WTC11 (cell line): ENCODE measurements at regions not wholly inside any gene's neighbourhood (a gene's known extent, or its start where the extent isn't known, plus 50 kb on each side); places are given as distances from the start of the nearest gene placed in this dataset.

ENCODE experiments used
- ATAC-seq: fragments of 200-7000 bp; cut with Tn5 transposase; 2 replicates; pipeline ENCODE4 v1.10.0; 2021; ENCODE audit warnings: mild to moderate bottlenecking, moderate library complexity
- CTCF ChIA-PET: fragments of 300-600 bp; sonication (Branson Sonifier 250); formaldehyde crosslinking; loops from one replicate; lab custom pipeline; 2021; ENCODE audit warnings: antibody characterized with exemption; lab: Charles Lee
- POLR2A ChIA-PET: fragments of 350-600 bp; sonication (Branson Sonifier 250); formaldehyde crosslinking; loops from one replicate; lab custom pipeline; 2021; ENCODE audit warnings: antibody characterized with exemption; lab: Charles Lee
- DNase-seq: peaks from one replicate; pipeline ENCODE4 v3.0.0; 2021; ENCODE audit warnings: low spot score
- H3K27ac Mint-ChIP-seq: 2 replicates; pipeline ENCODE4 v1.8.0; 2021; ENCODE audit warnings: mixed read lengths
- H3K27me3 Mint-ChIP-seq: 2 replicates; pipeline ENCODE4 v1.8.0; 2021; ENCODE audit warnings: low read depth, mild to moderate bottlenecking, moderate library complexity, mixed read lengths
- H3K36me3 Mint-ChIP-seq: 2 replicates; pipeline ENCODE4 v1.8.0; 2021; ENCODE audit warnings: mixed read lengths
- H3K4me1 Mint-ChIP-seq: 2 replicates; pipeline ENCODE4 v1.8.0; 2022; ENCODE audit warnings: mixed read lengths
- H3K4me3 Mint-ChIP-seq: 2 replicates; pipeline ENCODE4 v1.8.0; 2021; ENCODE audit warnings: mild to moderate bottlenecking, moderate library complexity, mixed read lengths
- H3K9me3 Mint-ChIP-seq: 2 replicates; pipeline ENCODE4 v1.8.0; 2021; ENCODE audit warnings: mixed read lengths
- ATF2 ChIP-seq: sonication (generic); formaldehyde crosslinking; IDR thresholded peaks from 2 replicates; pipeline ENCODE4 v1.8.1; 2022; ENCODE audit warnings: low read depth, missing genetic modification reagents, borderline replicate concordance
- ESRRA ChIP-seq: sonication (generic); formaldehyde crosslinking; IDR thresholded peaks from 2 replicates; pipeline ENCODE4 v1.8.1; 2022; ENCODE audit warnings: mild to moderate bottlenecking, missing genetic modification reagents, borderline replicate concordance
- ETV6 ChIP-seq: sonication (generic); formaldehyde crosslinking; IDR thresholded peaks from 2 replicates; pipeline ENCODE4 v1.8.1; 2022; ENCODE audit warnings: mild to moderate bottlenecking, missing genetic modification reagents
- FOXP1 ChIP-seq: sonication (generic); formaldehyde crosslinking; IDR thresholded peaks from 2 replicates; pipeline ENCODE4 v1.8.0; 2022; ENCODE audit warnings: missing genetic modification reagents, mild to moderate bottlenecking, moderate library complexity, borderline replicate concordance
- IRF1 ChIP-seq: sonication (generic); formaldehyde crosslinking; IDR thresholded peaks from 2 replicates; pipeline ENCODE4 v1.8.0; 2023; ENCODE audit warnings: missing genetic modification reagents
- JUN ChIP-seq: sonication (generic); formaldehyde crosslinking; IDR thresholded peaks from 2 replicates; pipeline ENCODE4 v1.8.0; 2023; ENCODE audit warnings: mild to moderate bottlenecking, missing genetic modification reagents
- MAX ChIP-seq: sonication (generic); formaldehyde crosslinking; IDR thresholded peaks from 2 replicates; pipeline ENCODE4 v1.8.0; 2022; ENCODE audit warnings: mild to moderate bottlenecking, missing genetic modification reagents
- NFE2L1 ChIP-seq: sonication (generic); formaldehyde crosslinking; IDR thresholded peaks from 2 replicates; pipeline ENCODE4 v1.8.1; 2023; ENCODE audit warnings: missing genetic modification reagents
- NFYB ChIP-seq: sonication (generic); formaldehyde crosslinking; conservative IDR thresholded peaks from 2 replicates; pipeline ENCODE4 v1.8.0; 2022; ENCODE audit warnings: low read depth, missing genetic modification reagents
- OVOL2 ChIP-seq: fragments of 250-450 bp; sonication (Bioruptor Pico); IDR thresholded peaks from 2 replicates; pipeline ENCODE4 v1.9.0; 2021; ENCODE audit warnings: mild to moderate bottlenecking, borderline replicate concordance
- PRDM15 ChIP-seq: sonication (generic); formaldehyde crosslinking; IDR thresholded peaks from 2 replicates; pipeline ENCODE4 v1.8.0; 2022; ENCODE audit warnings: missing genetic modification reagents
- TP53 ChIP-seq: sonication (generic); formaldehyde crosslinking; IDR thresholded peaks from 2 replicates; pipeline ENCODE4 v1.8.1; 2023; ENCODE audit warnings: mild to moderate bottlenecking, missing genetic modification reagents
- USF1 ChIP-seq: sonication (generic); formaldehyde crosslinking; IDR thresholded peaks from 2 replicates; pipeline ENCODE4 v1.8.0; 2022; ENCODE audit warnings: mild to moderate bottlenecking, missing genetic modification reagents
- USF2 ChIP-seq: sonication (generic); formaldehyde crosslinking; IDR thresholded peaks from 2 replicates; pipeline ENCODE4 v1.8.1; 2023; ENCODE audit warnings: mild to moderate bottlenecking, missing genetic modification reagents, moderate library complexity
- ZNF138 ChIP-seq: sonication (generic); formaldehyde crosslinking; conservative IDR thresholded peaks from 2 replicates; pipeline ENCODE4 v1.8.1; 2022; ENCODE audit warnings: mild to moderate bottlenecking, moderate library complexity, missing genetic modification reagents
- ZNF396 ChIP-seq: fragments of 250-450 bp; sonication (Bioruptor Pico); IDR thresholded peaks from 2 replicates; pipeline ENCODE4 v1.8.0; 2021; ENCODE audit warnings: mild to moderate bottlenecking, moderate library complexity, borderline replicate concordance
- ZNF532 ChIP-seq: fragments of 250-450 bp; sonication (Bioruptor Pico); IDR thresholded peaks from 2 replicates; pipeline ENCODE4 v1.9.0; 2021; ENCODE audit warnings: mild to moderate bottlenecking, borderline replicate concordance

- peaks cover 15% of the 10 kb centered on the region for H3K4me1 Mint-ChIP-seq
- peaks cover 30% of the 10 kb centered on the region for H3K9me3 Mint-ChIP-seq
- ChIA-PET POLR2A (no interaction called here), CTCF (no interaction called here)
- no peaks in the 10 kb centered on the region; the same call in 1 of the 2 replicates for H3K27me3 Mint-ChIP-seq
- no peak for ATAC-seq
- TF ChIP-seq ZNF138 (CRISPR knock-in tag), result no peak
- no peak for TF ChIP-seq MAX
- TF ChIP-seq JUN, result no peak
- no peak for TF ChIP-seq IRF1 (CRISPR knock-in tag)
- TF ChIP-seq TP53, result no peak
- TF ChIP-seq FOXP1 (CRISPR knock-in tag), result no peak
- no peak for TF ChIP-seq NFYB
- TF ChIP-seq PRDM15 (CRISPR knock-in tag), result no peak
- no peak for TF ChIP-seq ZNF532
- no peak for TF ChIP-seq ETV6
- TF ChIP-seq OVOL2, result no peak
- TF ChIP-seq USF2 (CRISPR knock-in tag), result no peak
- no peak for TF ChIP-seq USF1 (CRISPR knock-in tag)
- no peak for TF ChIP-seq ESRRA
- no peak for TF ChIP-seq NFE2L1 (CRISPR knock-in tag)
- TF ChIP-seq ATF2 (CRISPR knock-in tag), result no peak
- no peak for TF ChIP-seq ZNF396 (CRISPR knock-in tag)
- no peak overlapping the region for H3K4me3 Mint-ChIP-seq
- H3K36me3 Mint-ChIP-seq, result peaks cover 25% of the 10 kb centered on the region
- DNase-seq, result no peak
- no peak overlapping the region for H3K27ac Mint-ChIP-seq
Measured at GRCh38 chr2:150144546-150145298, 342.7 kb downstream of the RND3 start.
